ENCODE measurements at regions not wholly inside any gene's neighbourhood (a gene's known extent, or its start where the extent isn't known, plus 50 kb on each side); places are given as distances from the start of the nearest gene placed in this dataset.

DNA sequence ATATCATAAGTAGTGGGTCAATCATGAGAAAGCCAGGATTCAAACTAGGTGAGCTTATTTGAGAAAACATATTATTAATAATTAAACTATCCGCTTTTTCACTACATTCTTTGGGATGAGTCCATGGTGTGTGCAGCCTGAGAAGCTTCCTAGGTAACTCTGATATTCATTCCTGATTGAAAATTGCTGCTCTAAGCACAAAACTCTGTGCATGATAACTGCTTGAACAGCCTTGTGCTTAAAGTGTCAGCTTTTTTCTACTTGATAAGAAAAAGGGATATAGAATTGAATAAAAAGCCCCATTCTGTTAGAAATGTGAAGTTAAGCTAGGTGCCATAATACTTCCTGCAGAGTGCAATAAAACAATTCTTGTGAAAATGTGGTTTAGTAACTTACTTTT lies 343.5 kb upstream of the LUZP2 start:
- no peak for TF ChIP-seq EZH2 (IDR thresholded peaks at IDR 0.05; ENCODE audit: insufficient read depth, low read length)
- TF ChIP-seq, protein P1, sequence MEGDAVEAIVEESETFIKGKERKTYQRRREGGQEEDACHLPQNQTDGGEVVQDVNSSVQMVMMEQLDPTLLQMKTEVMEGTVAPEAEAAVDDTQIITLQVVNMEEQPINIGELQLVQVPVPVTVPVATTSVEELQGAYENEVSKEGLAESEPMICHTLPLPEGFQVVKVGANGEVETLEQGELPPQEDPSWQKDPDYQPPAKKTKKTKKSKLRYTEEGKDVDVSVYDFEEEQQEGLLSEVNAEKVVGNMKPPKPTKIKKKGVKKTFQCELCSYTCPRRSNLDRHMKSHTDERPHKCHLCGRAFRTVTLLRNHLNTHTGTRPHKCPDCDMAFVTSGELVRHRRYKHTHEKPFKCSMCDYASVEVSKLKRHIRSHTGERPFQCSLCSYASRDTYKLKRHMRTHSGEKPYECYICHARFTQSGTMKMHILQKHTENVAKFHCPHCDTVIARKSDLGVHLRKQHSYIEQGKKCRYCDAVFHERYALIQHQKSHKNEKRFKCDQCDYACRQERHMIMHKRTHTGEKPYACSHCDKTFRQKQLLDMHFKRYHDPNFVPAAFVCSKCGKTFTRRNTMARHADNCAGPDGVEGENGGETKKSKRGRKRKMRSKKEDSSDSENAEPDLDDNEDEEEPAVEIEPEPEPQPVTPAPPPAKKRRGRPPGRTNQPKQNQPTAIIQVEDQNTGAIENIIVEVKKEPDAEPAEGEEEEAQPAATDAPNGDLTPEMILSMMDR (IDR thresholded peaks at IDR 0.05; ENCODE audit: insufficient read depth, low read depth, low read length), result no peak
- no peak for FAIRE-seq
- Mint-ChIP-seq H3K4me1 (ENCODE audit: low read depth, unreplicated experiment) (no peaks in the 10 kb centered on the region), H3K36me3 (ENCODE audit: low read depth, unreplicated experiment) (no peaks in the 10 kb centered on the region), H3K9me3 (ENCODE audit: unreplicated experiment) (no peaks in the 10 kb centered on the region), H3K27ac (ENCODE audit: unreplicated experiment) (no peak overlapping the region), H3K4me3 (ENCODE audit: unreplicated experiment) (no peak overlapping the region), H3K27me3 (ENCODE audit: low read depth, unreplicated experiment) (no peaks in the 10 kb centered on the region)
- Histone ChIP-seq H3K27me3 (ENCODE audit: insufficient read depth, low read length) (no peaks in the 10 kb centered on the region), H3K4me2 (ENCODE audit: low read length) (no peak overlapping the region), H3K36me3 (ENCODE audit: insufficient read depth, low read length) (no peaks in the 10 kb centered on the region), H3K4me1 (ENCODE audit: insufficient read depth, low read length) (no peaks in the 10 kb centered on the region), H3K9ac (ENCODE audit: low read length) (no peak overlapping the region), H3K9me3 (ENCODE audit: insufficient read depth, low read depth, low read length) (no peaks in the 10 kb centered on the region), H3K4me3 (ENCODE audit: insufficient read depth, low read depth, low read length) (no peak overlapping the region), H4K20me1 (ENCODE audit: insufficient read depth, low read length) (no peaks in the 10 kb centered on the region), H2AFZ (ENCODE audit: low read depth, low read length) (no peak overlapping the region), H3K27ac (ENCODE audit: low read depth, low read length) (no peak overlapping the region), H3K79me2 (ENCODE audit: insufficient read depth, low read length) (no peaks in the 10 kb centered on the region)
- DNase-seq (ENCODE audit: low read depth), result no peak

DNA sequence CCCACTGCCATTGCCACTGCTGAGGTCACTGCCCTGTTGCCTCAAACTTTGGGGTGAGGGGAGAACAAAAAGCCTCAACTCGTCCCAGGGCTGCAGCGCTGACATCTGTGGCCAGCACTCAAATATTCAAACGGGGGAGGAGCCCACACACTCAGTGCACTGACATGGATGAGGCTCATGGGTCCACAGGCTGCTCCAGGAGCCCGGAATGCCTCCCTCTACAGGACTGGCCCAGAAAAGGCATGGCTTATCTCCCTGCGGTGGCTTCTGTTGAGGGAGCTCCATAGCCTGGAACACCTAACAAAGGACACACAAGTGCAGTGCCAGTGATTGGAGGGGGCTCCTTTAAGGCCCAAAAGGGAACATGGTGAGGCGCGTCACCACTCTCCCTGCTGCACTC lies 341.1 kb upstream of the LUZP2 start:
- no peak overlapping the region for H3K4me3 ChIP-seq (ENCODE audit: insufficient read depth, low read depth, low read length)
- H3K79me2 ChIP-seq (ENCODE audit: insufficient read depth, low read length), result no peaks in the 10 kb centered on the region
- Mint-ChIP-seq H3K4me1 (ENCODE audit: low read depth, unreplicated experiment) (no peaks in the 10 kb centered on the region), H3K27ac (ENCODE audit: unreplicated experiment) (no peak overlapping the region), H3K27me3 (ENCODE audit: low read depth, unreplicated experiment) (no peaks in the 10 kb centered on the region), H3K36me3 (ENCODE audit: low read depth, unreplicated experiment) (no peaks in the 10 kb centered on the region), H3K4me3 (ENCODE audit: unreplicated experiment) (no peak overlapping the region), H3K9me3 (ENCODE audit: unreplicated experiment) (no peaks in the 10 kb centered on the region)
- TF ChIP-seq EZH2 (IDR thresholded peaks at IDR 0.05; ENCODE audit: insufficient read depth, low read length), result no peak
- TF ChIP-seq, protein P1 (IDR thresholded peaks at IDR 0.05; ENCODE audit: insufficient read depth, low read depth, low read length), result no peak
- H4K20me1 ChIP-seq (ENCODE audit: insufficient read depth, low read length), result no peaks in the 10 kb centered on the region
- no peaks in the 10 kb centered on the region for H3K36me3 ChIP-seq (ENCODE audit: insufficient read depth, low read length)
- FAIRE-seq, result no peak
- DNase-seq (ENCODE audit: low read depth), result no peak
- H3K4me1 ChIP-seq (ENCODE audit: insufficient read depth, low read length), result no peaks in the 10 kb centered on the region
- no peaks in the 10 kb centered on the region for H3K27me3 ChIP-seq (ENCODE audit: insufficient read depth, low read length)
- no peak overlapping the region for H3K9ac ChIP-seq (ENCODE audit: low read length)
- no peak overlapping the region for H3K4me2 ChIP-seq (ENCODE audit: low read length)
- no peak overlapping the region for H3K27ac ChIP-seq (ENCODE audit: low read depth, low read length)
- H3K9me3 ChIP-seq (ENCODE audit: insufficient read depth, low read depth, low read length), result no peaks in the 10 kb centered on the region
- H2AFZ ChIP-seq (ENCODE audit: low read depth, low read length), result no peak overlapping the region

DNA sequence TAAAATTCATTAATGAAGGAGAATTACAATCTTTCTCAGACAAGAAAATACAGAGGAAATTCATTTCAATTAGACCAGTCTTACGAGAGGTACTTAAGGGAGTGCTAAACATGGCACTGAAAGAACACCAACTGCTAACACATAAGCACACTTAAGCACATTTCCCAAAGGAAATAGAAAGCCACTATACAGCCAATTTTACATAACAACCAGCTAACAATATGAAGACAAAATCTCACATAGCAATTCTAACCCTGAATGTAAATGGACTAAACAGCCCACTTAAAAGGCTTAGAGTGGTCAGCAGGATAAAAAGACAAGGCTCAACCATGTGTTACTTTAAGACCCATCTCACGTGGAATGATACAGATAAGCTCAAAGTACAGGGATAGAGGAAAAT lies 339.5 kb upstream of the LUZP2 start:
- Histone ChIP-seq H3K27ac (ENCODE audit: low read depth, low read length) (no peak overlapping the region), H3K9me3 (ENCODE audit: insufficient read depth, low read depth, low read length) (no peaks in the 10 kb centered on the region), H3K4me3 (ENCODE audit: insufficient read depth, low read depth, low read length) (no peak overlapping the region), H2AFZ (ENCODE audit: low read depth, low read length) (no peak overlapping the region), H3K4me2 (ENCODE audit: low read length) (no peak overlapping the region), H4K20me1 (ENCODE audit: insufficient read depth, low read length) (no peaks in the 10 kb centered on the region), H3K36me3 (ENCODE audit: insufficient read depth, low read length) (no peaks in the 10 kb centered on the region), H3K79me2 (ENCODE audit: insufficient read depth, low read length) (no peaks in the 10 kb centered on the region), H3K9ac (ENCODE audit: low read length) (no peak overlapping the region), H3K4me1 (ENCODE audit: insufficient read depth, low read length) (no peaks in the 10 kb centered on the region), H3K27me3 (ENCODE audit: insufficient read depth, low read length) (no peaks in the 10 kb centered on the region)
- H3K4me1 Mint-ChIP-seq (ENCODE audit: low read depth, unreplicated experiment), result no peaks in the 10 kb centered on the region
- DNase-seq (ENCODE audit: low read depth) (no peak), FAIRE-seq (no peak)
- no peaks in the 10 kb centered on the region for H3K9me3 Mint-ChIP-seq (ENCODE audit: unreplicated experiment)
- no peaks in the 10 kb centered on the region for H3K27me3 Mint-ChIP-seq (ENCODE audit: low read depth, unreplicated experiment)
- H3K4me3 Mint-ChIP-seq (ENCODE audit: unreplicated experiment), result no peak overlapping the region
- H3K27ac Mint-ChIP-seq (ENCODE audit: unreplicated experiment), result no peak overlapping the region
- no peaks in the 10 kb centered on the region for H3K36me3 Mint-ChIP-seq (ENCODE audit: low read depth, unreplicated experiment)
- TF ChIP-seq, protein P1 (IDR thresholded peaks at IDR 0.05; ENCODE audit: insufficient read depth, low read depth, low read length), result no peak
- TF ChIP-seq EZH2 (IDR thresholded peaks at IDR 0.05; ENCODE audit: insufficient read depth, low read length), result no peak
